ENCODE measurements at regions not wholly inside any gene's neighbourhood (a gene's known extent, or its start where the extent isn't known, plus 50 kb on each side); places are given as distances from the start of the nearest gene placed in this dataset.

DNA sequence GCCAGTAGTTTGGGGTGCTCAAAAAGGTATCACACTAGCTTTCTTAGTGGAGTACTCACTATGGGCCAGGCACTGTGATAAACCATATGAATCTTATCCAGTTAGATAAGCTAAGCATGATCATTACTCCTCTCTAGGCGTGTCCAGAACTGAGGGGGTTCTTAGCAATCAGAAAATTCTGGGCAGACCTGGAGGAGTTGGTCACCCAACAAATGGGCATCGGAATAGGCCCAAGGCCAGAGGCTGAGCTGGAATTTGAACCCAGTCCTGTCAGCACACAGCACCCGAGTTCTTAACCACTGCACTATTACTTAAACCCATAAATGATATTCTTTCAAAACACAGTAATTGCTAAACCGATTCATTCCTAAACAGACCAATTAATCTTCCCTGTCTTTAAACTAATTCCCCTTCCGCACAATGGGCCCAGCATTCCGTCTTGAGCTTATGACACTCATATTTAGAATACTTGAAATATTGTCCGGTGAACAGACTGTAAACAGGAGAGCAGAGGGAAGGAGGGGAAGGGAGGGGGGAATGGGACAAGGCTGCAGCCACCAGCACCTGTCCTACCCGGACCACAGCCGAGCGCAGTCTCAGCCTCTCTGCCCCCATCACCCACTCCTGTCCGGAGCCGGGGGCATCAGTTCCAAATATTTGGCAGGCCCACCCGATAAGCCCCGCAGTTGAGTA lies 113.0 kb upstream of the GADD45A start:
- in situ Hi-C loops (cut with HindIII; ENCODE audit: low pct_unique_long_range_greater_than_20kb, low sequenced_read_pairs): no loop called here
- H3K27ac ChIP-seq (ENCODE audit: low read length): peak overlapping the region; percentile 95
- H3K9me3 ChIP-seq (ENCODE audit: control insufficient read depth, insufficient read depth, low read depth, low read length): no peaks in the 10 kb centered on the region
- CTCF ChIA-PET: interaction anchor here (0.6 to 0.7 kb wide), 2 partner anchors 169 to 528 kb away, joined by 8 to 9 read pairs; no protein-coding TSS in a partner anchor
- ATAC-seq: peak; percentile 25; the same call in 1 of the 2 replicates
- H3K27me3 ChIP-seq (ENCODE audit: control insufficient read depth, insufficient read depth, low read length): no peaks in the 10 kb centered on the region
- no peak for DNase-seq (ENCODE audit: low read depth, low spot score)
- no peak overlapping the region for H3K4me3 ChIP-seq (ENCODE audit: low read depth in 2 of 2, low read length in 2 of 2)
- no peaks in the 10 kb centered on the region for H3K36me3 ChIP-seq (ENCODE audit: control insufficient read depth, insufficient read depth, low read length)
- POLR2A ChIA-PET: interaction anchor here (0.7 to 1.9 kb wide), 3 partner anchors 11 to 109 kb away, joined by 3 to 8 read pairs (median 5); no protein-coding TSS in a partner anchor
- intact Hi-C loops (cut with micrococcal nuclease; ENCODE audit: unreplicated experiment): no loop called here
- TF ChIP-seq REST (IDR thresholded peaks at IDR 0.05; ENCODE audit: insufficient read depth in 1 of 2, low read depth in 2 of 2, low read length in 1 of 2) (no peak), POLR2AphosphoS5 (IDR thresholded peaks at IDR 0.05; ENCODE audit: low read depth, low read length) (no peak), CTCF (IDR thresholded peaks at IDR 0.05) (no peak), TCF7L2 (IDR thresholded peaks at IDR 0.05; ENCODE audit: low read depth, low read length) (no peak)
- BruUV-seq (replicated peaks): no TSS peak
- peaks cover 42% of the 10 kb centered on the region for H3K4me1 ChIP-seq (ENCODE audit: control insufficient read depth, insufficient read depth, low read length)

- TF ChIP-seq REST (IDR thresholded peaks at IDR 0.05; ENCODE audit: insufficient read depth in 1 of 2, low read depth in 2 of 2, low read length in 1 of 2): no peak
- no peak for TF ChIP-seq TCF7L2 (IDR thresholded peaks at IDR 0.05; ENCODE audit: low read depth, low read length)
- no peak for TF ChIP-seq POLR2AphosphoS5 (IDR thresholded peaks at IDR 0.05; ENCODE audit: low read depth, low read length)
- no peak for TF ChIP-seq SIN3A (IDR thresholded peaks at IDR 0.05; ENCODE audit: borderline replicate concordance, insufficient read depth, low read depth, low read length)
- no peak for TF ChIP-seq CTCF (IDR thresholded peaks at IDR 0.05)
- H3K4me3 ChIP-seq (ENCODE audit: low read depth in 2 of 2, low read length in 2 of 2): no peak overlapping the region
- DNase-seq (ENCODE audit: low read depth, low spot score) (no peak), ATAC-seq (peak; percentile 54)
- H3K27me3 ChIP-seq (ENCODE audit: control insufficient read depth, insufficient read depth, low read length): no peaks in the 10 kb centered on the region
- peaks cover 42% of the 10 kb centered on the region for H3K4me1 ChIP-seq (ENCODE audit: control insufficient read depth, insufficient read depth, low read length)
- ChIA-PET CTCF (interaction anchor here (0.5 to 0.6 kb wide), 3 partner anchors 73 to 170 kb away, joined by 3 to 9 read pairs (median 6); no protein-coding TSS in a partner anchor), POLR2A (interaction anchor here (1.9 kb wide), 1 partner anchor 11 kb away, joined by 5 read pairs; no protein-coding TSS in a partner anchor)
- no peaks in the 10 kb centered on the region for H3K9me3 ChIP-seq (ENCODE audit: control insufficient read depth, insufficient read depth, low read depth, low read length)
- H3K27ac ChIP-seq (ENCODE audit: low read length): peak overlapping the region; percentile 95
- BruUV-seq (replicated peaks): no TSS peak
- in situ Hi-C loops (cut with HindIII; ENCODE audit: low pct_unique_long_range_greater_than_20kb, low sequenced_read_pairs): no loop called here
- H3K36me3 ChIP-seq (ENCODE audit: control insufficient read depth, insufficient read depth, low read length): no peaks in the 10 kb centered on the region
- intact Hi-C loops (cut with micrococcal nuclease; ENCODE audit: unreplicated experiment): no loop called here
Observed at GRCh38 chr1:67572594-67573221, 112.3 kb upstream of the GADD45A start.
